GM12878 (cell line): ENCODE measurements at regions not wholly inside any gene's neighbourhood (a gene's known extent, or its start where the extent isn't known, plus 50 kb on each side); places are given as distances from the start of the nearest gene placed in this dataset.

ENCODE experiments used
- ATAC-seq: fragments of 200-7000 bp; cut with Tn5 transposase; 3 replicates; pipeline ENCODE4 v1.9.1; 2020; ENCODE audit warnings: mild to moderate bottlenecking, moderate library complexity
- BruUV-seq: library from RNA; stranded (reverse); fragments of 400-500 nt; replicated peaks from 2 replicates; lab custom pipeline; 2021; lab: Mats Ljungman, UMichigan
- CTCF ChIA-PET: fragments of 300-600 bp; sonication (Branson Sonifier 250); formaldehyde crosslinking; extraction: SDS; loops from one replicate; lab custom pipeline; 2021; ENCODE audit warnings: inconsistent platforms; lab: Yijun Ruan, JAX
- POLR2A ChIA-PET: fragments of 350-600 bp; formaldehyde crosslinking; extraction: SDS; loops from one replicate; lab custom pipeline; 2021; ENCODE audit warnings: inconsistent platforms; lab: Charles Lee
- RAD21 ChIA-PET: fragments of 300-600 bp; sonication (Branson Sonifier 250); formaldehyde crosslinking; loops from one replicate; lab custom pipeline; 2023; ENCODE audit warnings: antibody characterized with exemption; ENCODE audit not compliant: unreplicated experiment; lab: Charles Lee
- SMC1A ChIA-PET: fragments of 300-600 bp; sonication (Branson Sonifier 250); formaldehyde crosslinking; loops from one replicate; lab custom pipeline; 2023; ENCODE audit not compliant: unreplicated experiment, uncharacterized antibody; lab: Charles Lee
- DNase-seq: peaks from one replicate; pipeline ENCODE4 v3.0.0-alpha.2; 2011; ENCODE audit warnings: low read depth, low spot score
- FAIRE-seq: peaks from 3 replicates; lab custom pipeline; 2011; peaks lifted over from hg19 to GRCh38; lab: Jason Lieb, UNC
- H2AFZ ChIP-seq: 2 replicates; pipeline ENCODE4 v1.6.0; 2011; ENCODE audit warnings: low read depth, low read length, control low read depth; ENCODE audit not compliant: control insufficient read depth
- H3K27ac ChIP-seq: 2 replicates; pipeline ENCODE4 v1.5.1; 2011; ENCODE audit warnings: control low read depth; ENCODE audit not compliant: control insufficient read depth, insufficient read depth
- H3K27me3 ChIP-seq, 2 experiments: replicated peaks in 1 of 2; 2 replicates each; pipeline versions ENCODE4 v1.6.0 to v1.6.1; 2011; ENCODE audit warnings: low read length in 1 of 2; ENCODE audit not compliant: control insufficient read depth in 2 of 2, insufficient read depth in 2 of 2
- H3K36me3 ChIP-seq, 2 experiments: 2 replicates each; pipeline ENCODE4 v1.5.1; 2011; ENCODE audit warnings: low read length in 1 of 2; ENCODE audit not compliant: control insufficient read depth in 2 of 2, insufficient read depth in 2 of 2
- H3K4me1 ChIP-seq: 2 replicates; pipeline ENCODE4 v1.6.1; 2011; ENCODE audit warnings: mild to moderate bottlenecking, low read length, moderate library complexity, mixed read lengths; ENCODE audit not compliant: control insufficient read depth, insufficient read depth
- H3K4me2 ChIP-seq: 2 replicates; pipeline ENCODE4 v1.6.0; 2011; ENCODE audit warnings: control low read depth; ENCODE audit not compliant: control insufficient read depth, insufficient read depth
- H3K4me3 ChIP-seq: fragments of 200-600 bp; sonication (generic); 2 replicates; pipeline ENCODE4 v1.5.1; 2016
- H3K79me2 ChIP-seq: 2 replicates; pipeline ENCODE4 v1.6.0; 2011; ENCODE audit warnings: low read length; ENCODE audit not compliant: control insufficient read depth, insufficient read depth
- H3K9ac ChIP-seq: 2 replicates; pipeline ENCODE4 v1.8.0; 2011; ENCODE audit warnings: low read length, control low read depth, mixed read lengths; ENCODE audit not compliant: control insufficient read depth, insufficient read depth
- H3K9me3 ChIP-seq: replicated peaks from 3 replicates; pipeline ENCODE4 v1.5.1; 2011; ENCODE audit warnings: mild to moderate bottlenecking, low read length; ENCODE audit not compliant: control insufficient read depth, insufficient read depth
- H4K20me1 ChIP-seq: 2 replicates; pipeline ENCODE4 v1.6.0; 2011; ENCODE audit not compliant: control insufficient read depth, insufficient read depth
- CREM ChIP-seq: IDR thresholded peaks from 2 replicates; pipeline ENCODE4 v1.6.1; 2014; ENCODE audit warnings: antibody characterized with exemption, low read depth
- IRF4 ChIP-seq: IDR thresholded peaks from 2 replicates; pipeline ENCODE4 v1.6.1; 2011; ENCODE audit warnings: low read depth, low read length
- NFYA ChIP-seq: IDR thresholded peaks from 2 replicates; pipeline ENCODE4 v1.6.1; 2011; ENCODE audit warnings: low read depth, mild to moderate bottlenecking, low read length, improper control_type of control experiment, borderline replicate concordance
- NR2F1 ChIP-seq: fragments of 450-650 bp; conservative IDR thresholded peaks from 2 replicates; pipeline ENCODE4 v1.6.1; 2017; ENCODE audit warnings: mild to moderate bottlenecking
- NRF1 ChIP-seq: conservative IDR thresholded peaks from 2 replicates; pipeline ENCODE4 v1.6.1; 2011; ENCODE audit warnings: mild to moderate bottlenecking, low read depth, low read length, improper control_type of control experiment
- PKNOX1 ChIP-seq: fragments of 450-650 bp; IDR thresholded peaks from 2 replicates; pipeline ENCODE4 v1.6.1; 2016; ENCODE audit warnings: mild to moderate bottlenecking
- RAD51 ChIP-seq: fragments of 450-650 bp; IDR thresholded peaks from 2 replicates; pipeline ENCODE4 v1.6.1; 2016; ENCODE audit warnings: moderate library complexity, mild to moderate bottlenecking, inconsistent platforms
- TBL1XR1 ChIP-seq: IDR thresholded peaks from 2 replicates; pipeline ENCODE4 v1.6.1; 2012; ENCODE audit warnings: low read depth, low read length, improper control_type of control experiment
- YY1 ChIP-seq: IDR thresholded peaks from 2 replicates; pipeline ENCODE4 v1.6.1; 2011; ENCODE audit warnings: low read depth, mild to moderate bottlenecking, low read length
- ZBTB11 ChIP-seq: fragments of 450-650 bp; formaldehyde crosslinking; IDR thresholded peaks from 2 replicates; pipeline ENCODE4 v1.5.0; 2022; ENCODE audit warnings: mild to moderate bottlenecking, missing genetic modification characterization
- ZBTB4 ChIP-seq: fragments of 450-650 bp; formaldehyde crosslinking; IDR thresholded peaks from 2 replicates; pipeline ENCODE4 v1.4.0; 2022; ENCODE audit warnings: mild to moderate bottlenecking, moderate library complexity
- WGBS: methylation state at CpG from one replicate; pipeline ENCODE4 v1.1.6; 2016; ENCODE audit warnings: low lambda C conversion rate; ENCODE audit not compliant: insufficient replicate concordance, insufficient coverage; ENCODE audit errors: missing lambda C conversion rate; 5-methylcytosine and 5-hydroxymethylcytosine counted together
- in situ Hi-C: fragments of 300-500 bp; cut with MboI; formaldehyde crosslinking; loops from 9 replicates; pipeline ENCODE4 v1.14.3; 2018; ENCODE audit warnings: mixed read lengths
- intact Hi-C: fragments of 100-400 bp; cut with micrococcal nuclease; formaldehyde crosslinking; loops from one replicate; pipeline ENCODE4 v1.14.2; 2022; ENCODE audit not compliant: unreplicated experiment
- TF ChIP-seq, protein P1 (sequence below): IDR thresholded peaks from 2 replicates; pipeline ENCODE4 v1.6.1; 2012; ENCODE audit warnings: low read depth, low read length, improper control_type of control experiment
- TF ChIP-seq, protein P2 (sequence below): IDR thresholded peaks from 2 replicates; pipeline ENCODE4 v1.6.1; 2012; ENCODE audit warnings: mild to moderate bottlenecking, low read depth, low read length

GRCh38 chr2:116874021-116874420, 940.5 kb upstream of the DDX18 start (continued):
- TF ChIP-seq ZBTB11 = no peak

GRCh38 chr2:116877274-116877673, 937.2 kb upstream of the DDX18 start:
- ChIA-PET CTCF (no interaction called here), POLR2A (no interaction called here), SMC1A (no interaction called here), RAD21 (no interaction called here)
- H3K9ac ChIP-seq = no peak overlapping the region
- no TSS peak for BruUV-seq
- intact Hi-C loops (no loop called here), in situ Hi-C loops (no loop called here)
- ATAC-seq (no peak), DNase-seq (no peak), FAIRE-seq (no peak)
- no peak overlapping the region for H3K4me2 ChIP-seq
- H4K20me1 ChIP-seq = no peaks in the 10 kb centered on the region
- no peaks in the 10 kb centered on the region for H3K36me3 ChIP-seq
- no peak overlapping the region for H3K27ac ChIP-seq
- H3K4me3 ChIP-seq = no peak overlapping the region
- H3K4me1 ChIP-seq = no peaks in the 10 kb centered on the region
- no peaks in the 10 kb centered on the region for H3K79me2 ChIP-seq
- H2AFZ ChIP-seq = no peak overlapping the region
- WGBS = 12% methylated on average over 1 of the region's 1 CpG
- no peaks in the 10 kb centered on the region for H3K27me3 ChIP-seq
- no peaks in the 10 kb centered on the region for H3K9me3 ChIP-seq
- TF ChIP-seq, protein P1, sequence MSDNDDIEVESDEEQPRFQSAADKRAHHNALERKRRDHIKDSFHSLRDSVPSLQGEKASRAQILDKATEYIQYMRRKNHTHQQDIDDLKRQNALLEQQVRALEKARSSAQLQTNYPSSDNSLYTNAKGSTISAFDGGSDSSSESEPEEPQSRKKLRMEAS = no peak
- TF ChIP-seq NR2F1 (no peak), ZBTB4 (CRISPR knock-in tag) (no peak), TBL1XR1 (no peak), YY1 (no peak), RAD51 (no peak), NFYA (no peak), IRF4 (no peak), PKNOX1 (no peak), NRF1 (no peak), CREM (no peak)
- TF ChIP-seq, protein P2, sequence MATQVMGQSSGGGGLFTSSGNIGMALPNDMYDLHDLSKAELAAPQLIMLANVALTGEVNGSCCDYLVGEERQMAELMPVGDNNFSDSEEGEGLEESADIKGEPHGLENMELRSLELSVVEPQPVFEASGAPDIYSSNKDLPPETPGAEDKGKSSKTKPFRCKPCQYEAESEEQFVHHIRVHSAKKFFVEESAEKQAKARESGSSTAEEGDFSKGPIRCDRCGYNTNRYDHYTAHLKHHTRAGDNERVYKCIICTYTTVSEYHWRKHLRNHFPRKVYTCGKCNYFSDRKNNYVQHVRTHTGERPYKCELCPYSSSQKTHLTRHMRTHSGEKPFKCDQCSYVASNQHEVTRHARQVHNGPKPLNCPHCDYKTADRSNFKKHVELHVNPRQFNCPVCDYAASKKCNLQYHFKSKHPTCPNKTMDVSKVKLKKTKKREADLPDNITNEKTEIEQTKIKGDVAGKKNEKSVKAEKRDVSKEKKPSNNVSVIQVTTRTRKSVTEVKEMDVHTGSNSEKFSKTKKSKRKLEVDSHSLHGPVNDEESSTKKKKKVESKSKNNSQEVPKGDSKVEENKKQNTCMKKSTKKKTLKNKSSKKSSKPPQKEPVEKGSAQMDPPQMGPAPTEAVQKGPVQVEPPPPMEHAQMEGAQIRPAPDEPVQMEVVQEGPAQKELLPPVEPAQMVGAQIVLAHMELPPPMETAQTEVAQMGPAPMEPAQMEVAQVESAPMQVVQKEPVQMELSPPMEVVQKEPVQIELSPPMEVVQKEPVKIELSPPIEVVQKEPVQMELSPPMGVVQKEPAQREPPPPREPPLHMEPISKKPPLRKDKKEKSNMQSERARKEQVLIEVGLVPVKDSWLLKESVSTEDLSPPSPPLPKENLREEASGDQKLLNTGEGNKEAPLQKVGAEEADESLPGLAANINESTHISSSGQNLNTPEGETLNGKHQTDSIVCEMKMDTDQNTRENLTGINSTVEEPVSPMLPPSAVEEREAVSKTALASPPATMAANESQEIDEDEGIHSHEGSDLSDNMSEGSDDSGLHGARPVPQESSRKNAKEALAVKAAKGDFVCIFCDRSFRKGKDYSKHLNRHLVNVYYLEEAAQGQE = no peak
